ENCODE measurements at regions not wholly inside any gene's neighbourhood (a gene's known extent, or its start where the extent isn't known, plus 50 kb on each side); places are given as distances from the start of the nearest gene placed in this dataset.

DNA sequence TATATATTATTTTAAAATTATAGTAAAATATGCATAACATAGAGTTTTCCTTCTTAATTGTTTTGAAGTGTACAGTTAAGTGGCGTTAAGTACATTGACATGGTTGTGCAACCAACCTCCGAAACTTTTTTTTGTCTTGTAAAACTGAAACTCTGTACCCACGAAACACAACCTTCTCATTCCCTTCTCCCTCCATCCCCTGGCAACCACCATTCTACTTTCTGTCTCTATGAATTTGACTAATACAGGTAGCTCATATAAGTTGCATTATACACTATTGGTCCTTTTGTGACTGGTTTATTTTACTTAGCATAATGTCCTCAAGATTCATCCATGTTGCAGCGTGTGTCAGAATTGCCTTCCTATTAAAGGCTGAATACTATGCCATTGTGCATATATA, 179.4 kb downstream of the SATB1 start:
- no peaks in the 10 kb centered on the region for H3K27me3 ChIP-seq (ENCODE audit: insufficient read depth, poor library complexity, severe bottlenecking)
- DNase-seq (ENCODE audit: low read depth in 1 of 2, low spot score in 1 of 2): no peak
- H3K4me3 ChIP-seq (replicated peaks; ENCODE audit: insufficient read depth, low read length): no peak overlapping the region
- no peak overlapping the region for H3K27ac ChIP-seq (replicated peaks)
- no peak for TF ChIP-seq POLR2AphosphoS5 (IDR thresholded peaks at IDR 0.05; ENCODE audit: low read depth)

DNA sequence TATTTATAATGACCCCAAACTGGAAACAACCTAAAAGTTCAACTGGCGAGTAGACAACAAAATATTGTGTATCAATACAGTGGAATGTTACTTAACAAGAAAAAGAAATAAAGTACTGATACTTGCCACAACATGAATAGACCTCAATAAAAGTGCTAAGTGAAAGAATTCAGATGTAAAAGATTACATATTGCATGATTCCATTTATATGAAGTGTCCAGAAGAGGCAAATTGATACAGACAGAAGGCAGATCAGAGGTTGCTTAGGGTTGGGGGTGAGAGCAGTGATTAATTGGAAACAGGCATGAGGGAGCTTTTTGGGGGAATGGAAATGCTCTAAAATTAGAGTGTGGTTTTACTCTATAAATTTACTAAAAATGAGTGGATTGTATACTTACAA, 183.3 kb downstream of the SATB1 start:
- TF ChIP-seq, protein P1, sequence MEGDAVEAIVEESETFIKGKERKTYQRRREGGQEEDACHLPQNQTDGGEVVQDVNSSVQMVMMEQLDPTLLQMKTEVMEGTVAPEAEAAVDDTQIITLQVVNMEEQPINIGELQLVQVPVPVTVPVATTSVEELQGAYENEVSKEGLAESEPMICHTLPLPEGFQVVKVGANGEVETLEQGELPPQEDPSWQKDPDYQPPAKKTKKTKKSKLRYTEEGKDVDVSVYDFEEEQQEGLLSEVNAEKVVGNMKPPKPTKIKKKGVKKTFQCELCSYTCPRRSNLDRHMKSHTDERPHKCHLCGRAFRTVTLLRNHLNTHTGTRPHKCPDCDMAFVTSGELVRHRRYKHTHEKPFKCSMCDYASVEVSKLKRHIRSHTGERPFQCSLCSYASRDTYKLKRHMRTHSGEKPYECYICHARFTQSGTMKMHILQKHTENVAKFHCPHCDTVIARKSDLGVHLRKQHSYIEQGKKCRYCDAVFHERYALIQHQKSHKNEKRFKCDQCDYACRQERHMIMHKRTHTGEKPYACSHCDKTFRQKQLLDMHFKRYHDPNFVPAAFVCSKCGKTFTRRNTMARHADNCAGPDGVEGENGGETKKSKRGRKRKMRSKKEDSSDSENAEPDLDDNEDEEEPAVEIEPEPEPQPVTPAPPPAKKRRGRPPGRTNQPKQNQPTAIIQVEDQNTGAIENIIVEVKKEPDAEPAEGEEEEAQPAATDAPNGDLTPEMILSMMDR (IDR thresholded peaks at IDR 0.05; ENCODE audit: insufficient read depth, low read length): no peak
- no peak for TF ChIP-seq SPI1 (IDR thresholded peaks at IDR 0.05; ENCODE audit: borderline replicate concordance, low read depth)
- TF ChIP-seq, protein P2, sequence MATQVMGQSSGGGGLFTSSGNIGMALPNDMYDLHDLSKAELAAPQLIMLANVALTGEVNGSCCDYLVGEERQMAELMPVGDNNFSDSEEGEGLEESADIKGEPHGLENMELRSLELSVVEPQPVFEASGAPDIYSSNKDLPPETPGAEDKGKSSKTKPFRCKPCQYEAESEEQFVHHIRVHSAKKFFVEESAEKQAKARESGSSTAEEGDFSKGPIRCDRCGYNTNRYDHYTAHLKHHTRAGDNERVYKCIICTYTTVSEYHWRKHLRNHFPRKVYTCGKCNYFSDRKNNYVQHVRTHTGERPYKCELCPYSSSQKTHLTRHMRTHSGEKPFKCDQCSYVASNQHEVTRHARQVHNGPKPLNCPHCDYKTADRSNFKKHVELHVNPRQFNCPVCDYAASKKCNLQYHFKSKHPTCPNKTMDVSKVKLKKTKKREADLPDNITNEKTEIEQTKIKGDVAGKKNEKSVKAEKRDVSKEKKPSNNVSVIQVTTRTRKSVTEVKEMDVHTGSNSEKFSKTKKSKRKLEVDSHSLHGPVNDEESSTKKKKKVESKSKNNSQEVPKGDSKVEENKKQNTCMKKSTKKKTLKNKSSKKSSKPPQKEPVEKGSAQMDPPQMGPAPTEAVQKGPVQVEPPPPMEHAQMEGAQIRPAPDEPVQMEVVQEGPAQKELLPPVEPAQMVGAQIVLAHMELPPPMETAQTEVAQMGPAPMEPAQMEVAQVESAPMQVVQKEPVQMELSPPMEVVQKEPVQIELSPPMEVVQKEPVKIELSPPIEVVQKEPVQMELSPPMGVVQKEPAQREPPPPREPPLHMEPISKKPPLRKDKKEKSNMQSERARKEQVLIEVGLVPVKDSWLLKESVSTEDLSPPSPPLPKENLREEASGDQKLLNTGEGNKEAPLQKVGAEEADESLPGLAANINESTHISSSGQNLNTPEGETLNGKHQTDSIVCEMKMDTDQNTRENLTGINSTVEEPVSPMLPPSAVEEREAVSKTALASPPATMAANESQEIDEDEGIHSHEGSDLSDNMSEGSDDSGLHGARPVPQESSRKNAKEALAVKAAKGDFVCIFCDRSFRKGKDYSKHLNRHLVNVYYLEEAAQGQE (IDR thresholded peaks at IDR 0.05; ENCODE audit: insufficient replicate concordance, low read depth): no peak
- TF ChIP-seq GABPA (IDR thresholded peaks at IDR 0.05; ENCODE audit: low read depth): no peak
- no peak for TF ChIP-seq POLR2AphosphoS5 (IDR thresholded peaks at IDR 0.05; ENCODE audit: low read depth)
- no peaks in the 10 kb centered on the region for H3K27me3 ChIP-seq (ENCODE audit: insufficient read depth, poor library complexity, severe bottlenecking)
- no peak for DNase-seq (ENCODE audit: low read depth in 1 of 2, low spot score in 1 of 2)
- no peak overlapping the region for H3K27ac ChIP-seq (replicated peaks)
- H3K4me3 ChIP-seq (replicated peaks; ENCODE audit: insufficient read depth, low read length): no peak overlapping the region

DNA sequence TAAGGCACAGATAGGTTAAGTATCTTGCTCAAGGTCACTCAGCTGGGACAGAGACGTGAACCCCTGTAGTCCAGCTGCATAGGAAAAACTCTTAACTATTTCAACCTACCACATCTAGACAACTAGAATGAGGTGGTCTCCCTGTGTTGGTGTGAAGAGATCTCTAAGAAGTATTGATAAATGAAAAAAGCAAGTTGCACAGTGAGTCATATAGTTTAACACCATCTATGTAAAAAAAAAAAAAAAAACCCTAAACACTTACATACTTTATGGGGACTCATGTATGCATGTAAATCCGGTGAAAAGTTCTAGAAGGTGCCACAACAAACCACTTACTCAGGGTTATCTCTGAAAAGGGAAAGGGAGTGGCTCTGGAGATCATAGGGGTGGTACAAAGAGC, 185.5 kb downstream of the SATB1 start:
- Histone ChIP-seq H3K4me3 (replicated peaks; ENCODE audit: insufficient read depth, low read length) (no peak overlapping the region), H3K27ac (replicated peaks) (no peak overlapping the region), H3K27me3 (ENCODE audit: insufficient read depth, poor library complexity, severe bottlenecking) (no peaks in the 10 kb centered on the region)
- no peak for DNase-seq (ENCODE audit: low read depth in 1 of 2, low spot score in 1 of 2)
- TF ChIP-seq, protein P2 (IDR thresholded peaks at IDR 0.05; ENCODE audit: insufficient replicate concordance, low read depth): no peak
- TF ChIP-seq POLR2AphosphoS5 (IDR thresholded peaks at IDR 0.05; ENCODE audit: low read depth) (no peak), GABPA (IDR thresholded peaks at IDR 0.05; ENCODE audit: low read depth) (no peak)

DNA sequence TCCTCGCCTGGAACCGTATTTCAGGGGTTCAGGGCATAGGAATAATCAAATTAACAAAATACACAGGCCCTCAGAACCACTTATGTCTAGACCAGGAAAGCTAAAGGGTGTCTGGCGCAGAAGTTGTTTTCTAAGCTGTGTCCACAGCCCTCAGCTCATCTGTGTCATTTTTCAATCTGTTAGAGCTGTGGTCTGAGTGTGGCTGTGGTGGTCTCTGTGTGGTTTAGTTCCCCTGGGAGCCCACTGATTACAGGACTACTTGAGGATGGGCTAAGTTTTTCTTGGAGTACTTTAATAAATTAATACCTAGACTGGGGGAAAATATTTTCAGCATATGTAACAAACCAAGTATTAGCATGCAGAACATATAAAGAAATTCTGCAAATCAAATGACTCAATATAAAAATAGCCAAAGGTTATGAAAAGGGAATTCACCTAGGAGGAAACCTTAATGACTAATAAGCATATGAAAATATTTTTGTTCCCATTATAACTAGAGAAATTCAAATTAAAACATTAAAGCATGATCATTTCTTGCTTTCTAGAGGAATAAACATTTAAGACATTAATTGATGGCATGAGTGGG, 186.3 kb downstream of the SATB1 start:
- no peak for DNase-seq (ENCODE audit: low read depth in 1 of 2, low spot score in 1 of 2)
- H3K27ac ChIP-seq (replicated peaks): no peak overlapping the region
- TF ChIP-seq, protein P2 (IDR thresholded peaks at IDR 0.05; ENCODE audit: insufficient replicate concordance, low read depth): no peak
- TF ChIP-seq, protein P1 (IDR thresholded peaks at IDR 0.05; ENCODE audit: insufficient read depth, low read length): no peak
- no peak for TF ChIP-seq GABPA (IDR thresholded peaks at IDR 0.05; ENCODE audit: low read depth)
- TF ChIP-seq POLR2AphosphoS5 (IDR thresholded peaks at IDR 0.05; ENCODE audit: low read depth): no peak
- no peak for TF ChIP-seq SPI1 (IDR thresholded peaks at IDR 0.05; ENCODE audit: borderline replicate concordance, low read depth)
- no peaks in the 10 kb centered on the region for H3K27me3 ChIP-seq (ENCODE audit: insufficient read depth, poor library complexity, severe bottlenecking)
- no peak overlapping the region for H3K4me3 ChIP-seq (replicated peaks; ENCODE audit: insufficient read depth, low read length)

All from HL-60 (cell line).